ENCODE measurements at regions not wholly inside any gene's neighbourhood (a gene's known extent, or its start where the extent isn't known, plus 50 kb on each side); places are given as distances from the start of the nearest gene placed in this dataset.
"Not testable (repeated sequence)": the region's sequence is repeated elsewhere in the genome, so short reads cannot be mapped to it uniquely, and the experiment has no call there.

DNA sequence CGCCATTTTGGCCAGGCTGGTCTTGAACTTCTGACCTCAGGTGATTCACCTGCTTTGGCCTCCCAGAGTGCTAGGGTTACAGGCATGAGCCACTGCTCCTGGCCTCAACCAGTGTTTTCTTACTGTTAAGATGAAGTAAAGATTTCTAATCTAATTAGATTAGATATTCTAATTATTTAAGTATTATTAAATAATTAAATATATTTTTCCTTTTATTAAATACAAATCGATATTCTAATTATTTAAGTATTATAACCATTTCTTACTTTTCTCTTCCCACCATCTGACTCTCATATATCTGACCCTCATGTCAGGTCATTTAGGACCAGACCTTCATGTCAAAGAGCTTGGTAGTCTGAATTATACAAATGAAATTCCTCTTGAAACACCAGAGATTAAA is 1291.9 kb upstream of the EPHA6 start:
- no peak overlapping the region for H3K27ac ChIP-seq (ENCODE audit: low read length)
- H3K4me1 ChIP-seq (ENCODE audit: control insufficient read depth, low read depth, low read length), result no peaks in the 10 kb centered on the region
- no peaks in the 10 kb centered on the region for H3K36me3 ChIP-seq (ENCODE audit: control insufficient read depth, low read depth, low read length)
- H3K9ac ChIP-seq (ENCODE audit: low read length), result no peak overlapping the region
- no peaks in the 10 kb centered on the region for H3K27me3 ChIP-seq (ENCODE audit: control insufficient read depth, insufficient read depth, low read length)
- H3K4me3 ChIP-seq (ENCODE audit: low read length), result no peak overlapping the region
- H3K9me3 ChIP-seq (ENCODE audit: control insufficient read depth, low read depth, low read length), result no peaks in the 10 kb centered on the region

DNA sequence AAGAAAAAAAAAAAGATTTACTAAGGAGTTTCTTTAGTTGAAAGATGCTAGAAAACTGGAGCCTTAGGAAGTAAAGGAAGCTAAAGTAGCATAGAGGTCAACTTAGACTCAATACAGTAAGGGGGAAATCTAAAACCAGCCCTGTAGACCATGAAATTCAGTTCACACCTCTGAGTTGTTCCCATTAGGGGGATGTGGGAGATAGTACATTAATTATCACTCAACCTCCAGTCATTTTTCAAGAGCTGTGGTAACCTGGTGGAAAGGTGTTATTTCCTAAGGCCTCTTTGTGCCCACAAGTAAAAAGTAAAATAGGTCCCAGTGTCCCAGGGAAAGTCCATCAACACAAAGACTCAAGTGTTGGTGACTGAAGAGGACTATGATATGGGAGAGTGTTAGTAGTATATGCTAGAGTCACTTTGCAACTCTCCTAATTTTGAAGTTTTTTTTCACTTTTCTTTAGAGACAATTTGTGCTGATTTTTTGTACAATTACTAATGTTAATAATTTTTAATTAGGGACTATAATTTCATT is 1274.4 kb upstream of the EPHA6 start:
- Histone ChIP-seq H3K27ac (ENCODE audit: low read length) (no peak overlapping the region), H3K9me3 (ENCODE audit: control insufficient read depth, low read depth, low read length) (no peaks in the 10 kb centered on the region), H3K27me3 (ENCODE audit: control insufficient read depth, insufficient read depth, low read length) (no peaks in the 10 kb centered on the region), H3K9ac (ENCODE audit: low read length) (no peak overlapping the region), H3K36me3 (ENCODE audit: control insufficient read depth, low read depth, low read length) (no peaks in the 10 kb centered on the region), H3K4me1 (ENCODE audit: control insufficient read depth, low read depth, low read length) (peaks cover 3% of the 10 kb centered on the region), H3K4me3 (ENCODE audit: low read length) (no peak overlapping the region)

DNA sequence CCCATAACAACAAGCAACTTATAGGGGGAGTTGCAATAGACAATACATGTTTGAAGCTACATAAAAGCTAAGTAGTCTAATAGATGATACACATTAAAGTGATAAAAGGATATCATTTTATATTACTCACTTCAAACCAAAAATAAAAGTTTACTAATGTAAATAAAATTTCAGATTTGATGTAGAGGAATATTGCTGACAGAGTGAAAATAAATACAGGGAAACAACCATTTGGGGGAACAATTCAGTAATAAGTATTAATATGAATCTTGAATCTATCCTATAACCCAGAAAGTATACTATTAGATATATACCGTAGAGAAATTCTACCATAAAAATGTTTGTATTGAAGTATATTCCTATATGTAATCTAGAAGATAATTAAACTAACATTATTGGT is 1248.9 kb upstream of the EPHA6 start:
- no peak overlapping the region for H3K9ac ChIP-seq (ENCODE audit: low read length)
- no peak overlapping the region for H3K4me3 ChIP-seq (ENCODE audit: low read length)
- peaks cover 10% of the 10 kb centered on the region for H3K4me1 ChIP-seq (ENCODE audit: control insufficient read depth, low read depth, low read length)
- no peak overlapping the region for H3K27ac ChIP-seq (ENCODE audit: low read length)
- no peaks in the 10 kb centered on the region for H3K27me3 ChIP-seq (ENCODE audit: control insufficient read depth, insufficient read depth, low read length)
- no peaks in the 10 kb centered on the region for H3K36me3 ChIP-seq (ENCODE audit: control insufficient read depth, low read depth, low read length)
- no peaks in the 10 kb centered on the region for H3K9me3 ChIP-seq (ENCODE audit: control insufficient read depth, low read depth, low read length)

DNA sequence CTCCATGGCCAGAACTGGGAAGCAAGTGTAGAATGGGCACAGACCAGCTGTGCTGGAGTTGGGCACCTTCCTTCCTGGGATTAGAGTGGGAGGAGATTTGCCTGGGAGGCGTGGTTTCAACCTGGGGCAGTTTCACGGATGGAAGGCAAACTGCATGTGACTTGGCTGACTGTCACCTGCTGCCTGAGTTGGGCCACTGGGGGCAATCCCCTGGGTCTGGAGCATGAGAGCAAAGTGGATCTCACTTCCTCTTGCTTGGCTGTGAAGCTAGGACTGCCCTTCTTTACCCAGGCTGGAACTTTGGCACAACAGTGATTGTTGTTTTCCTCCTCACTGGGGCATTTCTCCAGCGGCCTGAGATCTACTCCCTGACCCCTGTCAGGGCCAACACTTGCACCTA is 1247.0 kb upstream of the EPHA6 start:
- Histone ChIP-seq H3K27ac (ENCODE audit: low read length) (no peak overlapping the region), H3K27me3 (ENCODE audit: control insufficient read depth, insufficient read depth, low read length) (no peaks in the 10 kb centered on the region), H3K4me3 (ENCODE audit: low read length) (no peak overlapping the region), H3K4me1 (ENCODE audit: control insufficient read depth, low read depth, low read length) (peaks cover 3% of the 10 kb centered on the region), H3K36me3 (ENCODE audit: control insufficient read depth, low read depth, low read length) (no peaks in the 10 kb centered on the region), H3K9ac (ENCODE audit: low read length) (no peak overlapping the region), H3K9me3 (ENCODE audit: control insufficient read depth, low read depth, low read length) (no peaks in the 10 kb centered on the region)

DNA sequence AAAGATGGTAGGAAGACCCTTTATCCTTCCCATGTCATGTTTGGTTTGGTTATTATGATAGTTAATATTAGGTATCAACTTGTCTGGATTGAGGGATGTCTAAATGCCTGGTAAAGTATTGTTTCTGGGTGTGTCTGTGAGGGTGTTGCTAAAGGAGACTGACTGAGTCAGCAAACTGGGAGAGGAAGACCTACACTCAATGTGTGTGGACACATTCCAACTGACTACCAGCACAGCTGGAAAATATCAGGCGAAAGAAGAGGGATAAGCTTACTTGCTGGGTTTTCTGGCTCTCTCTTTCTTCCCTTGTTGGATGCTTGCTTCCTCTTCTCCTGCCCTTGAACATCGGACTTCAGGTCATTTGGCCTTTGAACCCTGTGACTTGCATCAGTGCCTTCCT is 1227.6 kb upstream of the EPHA6 start:
- Histone ChIP-seq H3K9ac (ENCODE audit: low read length) (no peak overlapping the region), H3K27ac (ENCODE audit: low read length) (no peak overlapping the region), H3K4me1 (ENCODE audit: control insufficient read depth, low read depth, low read length) (no peaks in the 10 kb centered on the region), H3K9me3 (ENCODE audit: control insufficient read depth, low read depth, low read length) (no peaks in the 10 kb centered on the region), H3K4me3 (ENCODE audit: low read length) (no peak overlapping the region), H3K36me3 (ENCODE audit: control insufficient read depth, low read depth, low read length) (no peaks in the 10 kb centered on the region), H3K27me3 (ENCODE audit: control insufficient read depth, insufficient read depth, low read length) (no peaks in the 10 kb centered on the region)

DNA sequence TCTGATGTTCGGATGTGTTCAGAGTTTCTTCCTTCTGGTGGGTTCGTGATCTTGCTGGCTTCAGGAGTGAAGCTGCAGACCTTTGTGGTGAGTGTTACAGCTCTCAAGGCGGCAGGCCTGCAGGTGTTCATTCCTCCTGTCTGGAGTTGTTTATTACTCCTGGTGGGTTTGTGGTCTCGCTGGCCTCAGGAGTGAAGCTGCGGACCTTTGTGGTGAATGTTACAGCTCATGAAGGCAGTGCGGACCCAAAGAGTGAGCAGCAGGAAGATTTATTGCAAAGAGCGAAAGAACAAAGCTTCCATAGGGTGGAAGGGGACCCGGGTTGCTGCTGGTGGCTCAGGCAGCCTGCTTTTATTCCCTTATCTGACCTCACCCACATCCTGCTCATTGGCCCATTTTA is 1226.8 kb upstream of the EPHA6 start:
- not testable (repeated sequence) for H3K36me3 ChIP-seq (ENCODE audit: control insufficient read depth, low read depth, low read length); H3K27me3 ChIP-seq (ENCODE audit: control insufficient read depth, insufficient read depth, low read length); H3K4me1 ChIP-seq (ENCODE audit: control insufficient read depth, low read depth, low read length); H3K9ac ChIP-seq (ENCODE audit: low read length); H3K27ac ChIP-seq (ENCODE audit: low read length); H3K9me3 ChIP-seq (ENCODE audit: control insufficient read depth, low read depth, low read length); H3K4me3 ChIP-seq (ENCODE audit: low read length)

DNA sequence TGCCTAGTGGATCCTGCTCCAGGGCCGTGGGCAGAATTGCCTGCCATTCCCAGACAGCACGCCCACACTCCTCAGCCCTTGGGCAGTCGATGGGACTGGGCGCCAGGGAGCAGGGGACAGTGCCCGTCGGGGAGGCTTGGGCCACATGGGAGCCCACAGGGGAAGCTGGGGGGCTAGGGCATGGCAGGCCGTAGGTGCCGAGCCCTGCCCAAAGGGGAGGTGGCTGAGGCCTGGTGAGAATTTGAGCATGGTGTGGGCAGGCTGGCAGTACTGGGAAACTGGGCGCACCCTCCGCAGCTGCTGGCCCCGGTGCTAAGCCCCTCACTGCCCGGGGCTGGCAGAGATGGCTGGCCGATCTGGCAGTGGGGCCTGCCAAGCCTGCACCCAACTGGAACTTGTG is 1225.9 kb upstream of the EPHA6 start:
- Histone ChIP-seq H3K9me3 (ENCODE audit: control insufficient read depth, low read depth, low read length) (no peaks in the 10 kb centered on the region), H3K9ac (ENCODE audit: low read length) (no peak overlapping the region), H3K36me3 (ENCODE audit: control insufficient read depth, low read depth, low read length) (no peaks in the 10 kb centered on the region), H3K4me3 (ENCODE audit: low read length) (no peak overlapping the region), H3K4me1 (ENCODE audit: control insufficient read depth, low read depth, low read length) (no peaks in the 10 kb centered on the region), H3K27ac (ENCODE audit: low read length) (no peak overlapping the region), H3K27me3 (ENCODE audit: control insufficient read depth, insufficient read depth, low read length) (no peaks in the 10 kb centered on the region)

DNA sequence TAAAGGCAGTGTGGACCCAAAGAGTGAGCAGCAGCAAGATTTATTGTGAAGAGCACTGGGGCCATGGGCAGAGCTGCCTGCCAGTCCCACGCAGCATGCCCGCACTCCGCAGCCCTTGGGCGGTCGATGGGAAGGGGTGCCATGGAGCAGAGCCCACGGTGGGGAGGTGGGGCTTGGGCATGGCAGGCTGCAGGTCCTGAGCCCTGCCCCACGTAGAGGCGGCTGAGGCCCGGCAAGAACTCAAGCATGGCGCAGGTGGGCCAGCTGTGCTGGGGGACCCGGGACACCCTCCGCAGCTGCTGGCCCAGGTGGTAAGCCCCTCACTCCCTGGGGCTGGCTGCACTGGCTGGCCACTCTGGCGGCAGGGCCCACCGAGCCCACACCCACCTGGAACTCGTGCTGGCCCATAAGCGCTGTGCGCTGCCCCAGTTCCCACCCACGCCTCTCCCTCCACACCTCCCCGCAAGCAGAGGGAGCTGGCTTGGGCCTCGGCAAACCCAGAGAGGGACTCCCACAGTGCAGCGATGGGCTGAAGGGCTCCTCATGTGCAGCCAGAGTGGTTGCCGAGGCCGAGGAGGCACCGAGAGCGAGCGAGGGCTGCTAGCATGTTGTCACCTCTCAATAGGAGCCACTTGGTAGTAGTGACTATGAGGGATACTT is 1218.8 kb upstream of the EPHA6 start:
- Histone ChIP-seq H3K27me3 (ENCODE audit: control insufficient read depth, insufficient read depth, low read length) (no peaks in the 10 kb centered on the region), H3K36me3 (ENCODE audit: control insufficient read depth, low read depth, low read length) (no peaks in the 10 kb centered on the region), H3K9ac (ENCODE audit: low read length) (no peak overlapping the region), H3K4me1 (ENCODE audit: control insufficient read depth, low read depth, low read length) (no peaks in the 10 kb centered on the region), H3K9me3 (ENCODE audit: control insufficient read depth, low read depth, low read length) (no peaks in the 10 kb centered on the region), H3K4me3 (ENCODE audit: low read length) (no peak overlapping the region), H3K27ac (ENCODE audit: low read length) (no peak overlapping the region)

DNA sequence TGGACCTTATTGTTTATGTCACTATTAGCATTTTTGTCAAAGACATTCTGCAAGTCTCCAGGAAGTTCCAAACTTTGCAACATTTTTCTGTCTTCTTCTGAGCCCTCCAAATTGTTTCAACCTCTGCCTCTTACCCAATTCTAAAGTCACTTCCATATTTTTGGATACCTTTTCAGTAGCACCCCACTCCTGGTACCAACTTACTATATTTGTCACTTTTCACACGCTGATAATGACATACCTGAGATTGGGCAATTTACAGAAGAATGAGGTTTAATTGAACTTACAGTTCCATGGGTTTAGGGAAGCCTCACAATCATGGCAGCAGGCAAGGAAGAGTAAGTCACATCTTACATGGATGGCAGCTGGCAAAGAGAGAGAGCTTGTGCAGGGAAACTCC is 1206.5 kb upstream of the EPHA6 start:
- peaks cover 9% of the 10 kb centered on the region for H3K9me3 ChIP-seq (ENCODE audit: control insufficient read depth, low read depth, low read length)
- no peak overlapping the region for H3K27ac ChIP-seq (ENCODE audit: low read length)
- H3K27me3 ChIP-seq (ENCODE audit: control insufficient read depth, insufficient read depth, low read length), result no peaks in the 10 kb centered on the region
- no peak overlapping the region for H3K4me3 ChIP-seq (ENCODE audit: low read length)
- no peaks in the 10 kb centered on the region for H3K36me3 ChIP-seq (ENCODE audit: control insufficient read depth, low read depth, low read length)
- no peaks in the 10 kb centered on the region for H3K4me1 ChIP-seq (ENCODE audit: control insufficient read depth, low read depth, low read length)
- H3K9ac ChIP-seq (ENCODE audit: low read length), result no peak overlapping the region

DNA sequence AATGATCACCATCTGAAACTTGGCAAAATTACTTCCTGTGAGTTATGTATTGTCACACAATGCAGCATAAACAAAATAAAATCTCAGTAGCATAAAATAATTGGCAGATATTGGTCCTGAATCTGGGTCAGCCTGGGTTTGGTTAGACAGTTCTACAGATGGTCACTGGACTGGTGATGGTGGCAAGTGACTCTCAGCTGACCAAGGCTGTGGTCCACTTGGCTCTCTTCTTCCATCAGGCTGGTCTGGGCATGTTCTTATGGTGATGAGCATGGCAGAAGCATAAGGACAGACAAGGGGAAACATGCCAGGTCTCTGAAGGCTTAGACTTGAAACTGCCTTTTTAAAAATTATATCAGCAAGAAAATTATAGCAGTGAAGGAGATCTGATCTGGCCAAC is 1205.0 kb upstream of the EPHA6 start:
- Histone ChIP-seq H3K9ac (ENCODE audit: low read length) (no peak overlapping the region), H3K4me3 (ENCODE audit: low read length) (no peak overlapping the region), H3K36me3 (ENCODE audit: control insufficient read depth, low read depth, low read length) (no peaks in the 10 kb centered on the region), H3K9me3 (ENCODE audit: control insufficient read depth, low read depth, low read length) (peaks cover 9% of the 10 kb centered on the region), H3K4me1 (ENCODE audit: control insufficient read depth, low read depth, low read length) (no peaks in the 10 kb centered on the region), H3K27me3 (ENCODE audit: control insufficient read depth, insufficient read depth, low read length) (no peaks in the 10 kb centered on the region), H3K27ac (ENCODE audit: low read length) (no peak overlapping the region)

DNA sequence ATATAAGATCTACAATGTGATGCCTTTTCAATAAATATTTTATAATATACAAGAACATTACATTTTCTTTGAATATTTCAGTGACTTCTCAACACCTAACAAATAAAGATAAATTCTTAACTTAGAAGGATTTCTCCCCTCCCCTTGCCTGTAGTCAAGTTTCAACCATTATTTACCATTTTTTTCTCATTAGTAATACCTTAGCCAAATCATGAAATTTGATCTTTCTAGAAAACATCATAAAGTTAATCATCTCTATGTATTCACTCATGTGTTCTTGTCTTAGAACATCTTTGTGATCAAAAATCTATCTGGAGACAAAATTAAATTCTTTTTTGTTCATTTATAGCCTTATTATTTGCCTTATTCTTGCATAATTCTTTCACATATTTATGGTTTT is 1201.8 kb upstream of the EPHA6 start:
- peaks cover 5% of the 10 kb centered on the region for H3K9me3 ChIP-seq (ENCODE audit: control insufficient read depth, low read depth, low read length)
- H3K4me1 ChIP-seq (ENCODE audit: control insufficient read depth, low read depth, low read length), result no peaks in the 10 kb centered on the region
- no peak overlapping the region for H3K4me3 ChIP-seq (ENCODE audit: low read length)
- H3K36me3 ChIP-seq (ENCODE audit: control insufficient read depth, low read depth, low read length), result no peaks in the 10 kb centered on the region
- H3K9ac ChIP-seq (ENCODE audit: low read length), result no peak overlapping the region
- no peak overlapping the region for H3K27ac ChIP-seq (ENCODE audit: low read length)
- no peaks in the 10 kb centered on the region for H3K27me3 ChIP-seq (ENCODE audit: control insufficient read depth, insufficient read depth, low read length)

DNA sequence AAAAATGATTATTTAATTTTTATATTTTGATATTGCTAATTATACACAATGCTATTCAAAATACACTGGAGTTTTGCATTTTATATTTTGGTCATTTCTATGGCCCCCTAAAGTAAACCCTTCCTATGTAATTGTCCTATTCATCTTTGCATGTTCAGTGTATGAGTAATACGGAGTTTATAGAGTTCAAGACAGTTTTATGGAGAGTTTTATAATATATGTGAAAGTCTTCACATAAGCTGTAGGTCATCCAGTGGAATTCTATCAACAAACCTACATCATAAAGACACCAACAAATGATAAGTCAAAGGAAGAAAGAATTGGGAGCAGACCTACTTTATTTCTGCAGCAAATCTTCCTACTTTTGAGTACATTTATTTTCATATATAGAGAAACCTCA is 1200.4 kb upstream of the EPHA6 start:
- Histone ChIP-seq H3K9ac (ENCODE audit: low read length) (no peak overlapping the region), H3K9me3 (ENCODE audit: control insufficient read depth, low read depth, low read length) (no peaks in the 10 kb centered on the region), H3K27ac (ENCODE audit: low read length) (no peak overlapping the region), H3K4me1 (ENCODE audit: control insufficient read depth, low read depth, low read length) (no peaks in the 10 kb centered on the region), H3K4me3 (ENCODE audit: low read length) (no peak overlapping the region), H3K27me3 (ENCODE audit: control insufficient read depth, insufficient read depth, low read length) (no peaks in the 10 kb centered on the region), H3K36me3 (ENCODE audit: control insufficient read depth, low read depth, low read length) (no peaks in the 10 kb centered on the region)

Measured in iPS-18a (cell line).